K562 (cell line): ENCODE measurements at regions not wholly inside any gene's neighbourhood (a gene's known extent, or its start where the extent isn't known, plus 50 kb on each side); places are given as distances from the start of the nearest gene placed in this dataset.

Source experiments
- ATAC-seq: fragments of 200-7000 bp; cut with Tn5 transposase; 3 replicates; pipeline ENCODE4 v1.9.1; 2020; ENCODE audit warnings: moderate library complexity
- BruUV-seq: library from RNA; stranded (reverse); fragments of 400-500 nt; replicated peaks from 2 replicates; lab custom pipeline; 2021; lab: Mats Ljungman, UMichigan
- CTCF ChIA-PET: fragments of 300-600 bp; formaldehyde crosslinking; extraction: SDS; loops from one replicate; lab custom pipeline; 2021; ENCODE audit warnings: low intra/inter-chr PET ratio; lab: Yijun Ruan, JAX
- POLR2A ChIA-PET: fragments of 300-600, 350-650 bp; sonication (Branson Sonifier 250); formaldehyde crosslinking; extraction: SDS; loops from one replicate; lab custom pipeline; 2021; ENCODE audit warnings: antibody characterized with exemption, inconsistent platforms; lab: Yijun Ruan, JAX
- DNase-seq, 4 experiments: peaks; one replicate each; pipeline versions ENCODE4 v3.0.0 to v3.0.0-alpha.2; 2011 to 2018; ENCODE audit warnings: low spot score in 3 of 4, mixed read lengths in 3 of 4; ENCODE audit errors: extremely low read depth in 1 of 4
- FAIRE-seq: peaks from 2 replicates; lab custom pipeline; 2011; peaks lifted over from hg19 to GRCh38; lab: Jason Lieb, UNC
- H2AFZ ChIP-seq: 2 replicates; pipeline ENCODE4 v1.6.0; 2011; ENCODE audit warnings: low read depth, low read length, control low read depth, inconsistent platforms
- H3K27ac ChIP-seq: fragments of 200-600 bp; 3 replicates; pipeline ENCODE4 v1.8.0; 2011; ENCODE audit warnings: low read depth, mild to moderate bottlenecking, control low read depth, inconsistent platforms, low read length, moderate library complexity, mixed read lengths; ENCODE audit errors: extremely low read depth
- H3K27me3 ChIP-seq, 2 experiments: fragments of 300-600 bp in 1 of 2; 2 replicates in 1 of 2; 3 replicates in 1 of 2; pipeline versions ENCODE4 v1.6.0 to v1.8.0; 2011; ENCODE audit warnings: inconsistent platforms in 2 of 2, low read length in 2 of 2, mild to moderate bottlenecking in 1 of 2, mixed read lengths in 1 of 2, moderate library complexity in 1 of 2; ENCODE audit not compliant: control insufficient read depth in 2 of 2, insufficient read depth in 2 of 2
- H3K36me3 ChIP-seq: fragments of 300-600 bp; 3 replicates; pipeline ENCODE4 v1.8.0; 2011; ENCODE audit warnings: mild to moderate bottlenecking, low read length, inconsistent platforms; ENCODE audit not compliant: control insufficient read depth, insufficient read depth
- H3K4me1 ChIP-seq, 2 experiments: fragments of 200-600 bp in 1 of 2; replicated peaks in 1 of 2; 2 replicates in 1 of 2; 3 replicates in 1 of 2; pipeline versions ENCODE4 v1.5.1 to v1.8.0; 2011; ENCODE audit warnings: inconsistent platforms in 2 of 2, low read length in 2 of 2, mild to moderate bottlenecking in 1 of 2, mixed read lengths in 1 of 2, moderate library complexity in 1 of 2; ENCODE audit not compliant: control insufficient read depth in 2 of 2, insufficient read depth in 2 of 2
- H3K4me2 ChIP-seq: 2 replicates; pipeline ENCODE4 v1.6.1; 2011; ENCODE audit warnings: low read length, control low read depth, inconsistent platforms, mixed read lengths; ENCODE audit not compliant: insufficient read depth
- H3K4me3 ChIP-seq: fragments of 200-600 bp; sonication (generic), shearing (Covaris generic); 2 replicates; pipeline ENCODE4 v1.5.1; 2016; ENCODE audit warnings: control low read depth, inconsistent platforms
- H3K79me2 ChIP-seq: fragments of 200-600 bp; 3 replicates; pipeline ENCODE4 v1.8.0; 2011; ENCODE audit warnings: low read length, inconsistent platforms; ENCODE audit not compliant: control insufficient read depth, insufficient read depth
- H3K9ac ChIP-seq, 2 experiments: 2 replicates each; pipeline versions ENCODE4 v1.6.0 to v1.6.1; 2011; ENCODE audit warnings: low read depth in 2 of 2, low read length in 2 of 2, control low read depth in 1 of 2, inconsistent platforms in 1 of 2, mild to moderate bottlenecking in 1 of 2, mixed read lengths in 1 of 2; ENCODE audit not compliant: insufficient read depth in 1 of 2
- H3K9me1 ChIP-seq: one replicate; pipeline ENCODE4 v1.6.0; 2011; ENCODE audit warnings: inconsistent platforms, mild to moderate bottlenecking, low read length, moderate library complexity; ENCODE audit not compliant: control insufficient read depth, insufficient read depth
- H3K9me3 ChIP-seq: replicated peaks from 2 replicates; pipeline ENCODE4 v1.5.1; 2011; ENCODE audit warnings: low read depth, low read length, inconsistent platforms; ENCODE audit not compliant: control insufficient read depth, insufficient read depth
- H4K20me1 ChIP-seq: replicated peaks from 2 replicates; pipeline ENCODE4 v1.6.1; 2011; ENCODE audit warnings: low read length, inconsistent platforms, mixed read lengths; ENCODE audit not compliant: control insufficient read depth, insufficient read depth
- CEBPG ChIP-seq, 3 experiments: fragments of 200-800 bp in 1 of 3; sonication (Bioruptor generic) in 1 of 3; sonication (generic) in 1 of 3; formaldehyde crosslinking in 1 of 3; IDR thresholded peaks in 2 of 3; conservative IDR thresholded peaks in 1 of 3; 2 replicates each; pipeline versions ENCODE4 v1.6.1 to v1.8.0; 2016 to 2022; ENCODE audit warnings: missing compliant biosample characterization in 2 of 3, missing genetic modification characterization in 2 of 3, mild to moderate bottlenecking in 1 of 3, missing genetic modification reagents in 1 of 3
- ETV1 ChIP-seq: fragments of 450-650 bp; conservative IDR thresholded peaks from 2 replicates; pipeline ENCODE4 v1.6.1; 2016; ENCODE audit warnings: missing genetic modification characterization, control low read depth, low read depth, missing compliant biosample characterization
- PHTF2 ChIP-seq: fragments of 250-450 bp; sonication (Bioruptor Pico); IDR thresholded peaks from 2 replicates; pipeline ENCODE4 v1.5.0; 2021; ENCODE audit warnings: mild to moderate bottlenecking
- ZNF644 ChIP-seq: fragments of 200-800 bp; sonication (Bioruptor generic); IDR thresholded peaks from 2 replicates; pipeline ENCODE4 v1.6.1; 2016; ENCODE audit warnings: low read depth, missing genetic modification characterization, missing compliant biosample characterization
- WGBS: fragments of 100-300 bp; shearing (Covaris generic); methylation state at CpG from one replicate; pipeline ENCODE4 v1.1.6; 2016; ENCODE audit warnings: low coverage, mixed read lengths; ENCODE audit not compliant: insufficient coverage; ENCODE audit errors: missing lambda C conversion rate; 5-methylcytosine and 5-hydroxymethylcytosine counted together
- in situ Hi-C: fragments of 300-500 bp; cut with MboI; formaldehyde crosslinking; loops from 4 replicates; pipeline ENCODE4 v1.15.0; 2018; ENCODE audit warnings: inconsistent platforms, mixed read lengths
- intact Hi-C: fragments of 100-400 bp; cut with micrococcal nuclease; formaldehyde crosslinking; loops from 2 replicates; pipeline ENCODE4 v1.14.2; 2022
- TF ChIP-seq, protein P1 (sequence below): sonication (generic); formaldehyde crosslinking; IDR thresholded peaks from 2 replicates; pipeline ENCODE4 v1.8.1; 2023; ENCODE audit warnings: missing genetic modification reagents, mild to moderate bottlenecking, borderline replicate concordance
- TF ChIP-seq, protein P2 (sequence below), 2 experiments: fragments of 450-650 bp; formaldehyde crosslinking in 1 of 2; IDR thresholded peaks; 2 replicates each; pipeline versions ENCODE4 v1.4.0 to v1.6.1; 2014 to 2020; ENCODE audit warnings: mild to moderate bottlenecking in 2 of 2, borderline replicate concordance in 1 of 2, low read depth in 1 of 2
- TF ChIP-seq, protein P3 (sequence below): IDR thresholded peaks from 3 replicates; pipeline ENCODE4 v1.6.1; 2011; ENCODE audit warnings: borderline replicate concordance, mild to moderate bottlenecking; ENCODE audit not compliant: insufficient read length, insufficient read depth

DNA sequence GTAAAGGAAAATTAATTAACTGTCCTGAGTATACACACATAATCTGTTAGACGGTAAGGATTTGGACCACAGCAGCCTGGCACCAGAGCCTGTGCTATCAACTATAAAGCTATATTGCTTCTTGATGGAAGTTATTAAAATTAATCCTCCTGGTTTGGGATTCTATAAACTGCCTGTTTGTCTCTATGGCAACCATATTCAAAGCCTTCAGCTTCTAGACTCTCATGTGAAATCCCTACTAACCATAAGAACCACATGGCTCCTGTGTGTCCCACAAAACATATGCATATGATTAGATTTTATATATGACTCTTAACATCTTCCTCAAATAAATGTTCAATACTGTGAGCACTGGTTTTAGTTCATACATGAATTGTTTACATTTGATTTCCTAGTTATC, 380.8 kb downstream of the ANKRD50 start:
- FAIRE-seq (no peak), DNase-seq (no peak), ATAC-seq (no peak)
- H3K9me1 ChIP-seq: no peaks in the 10 kb centered on the region
- H3K4me1 ChIP-seq: no peaks in the 10 kb centered on the region
- H3K9ac ChIP-seq: no peak overlapping the region
- H3K79me2 ChIP-seq: no peaks in the 10 kb centered on the region
- CTCF ChIA-PET: no interaction called here
- no peak overlapping the region for H3K4me2 ChIP-seq
- no peaks in the 10 kb centered on the region for H3K27me3 ChIP-seq
- H3K27ac ChIP-seq: no peak overlapping the region
- H3K36me3 ChIP-seq: no peaks in the 10 kb centered on the region
- in situ Hi-C loops: loop anchor here (25.0 kb wide), 1 partner anchor 956 kb away; no protein-coding TSS in a partner anchor
- 6% methylated on average over 1 of the region's 1 CpG for WGBS
- H3K4me3 ChIP-seq: no peak overlapping the region
- no peaks in the 10 kb centered on the region for H3K9me3 ChIP-seq
- POLR2A ChIA-PET: no interaction called here
- H4K20me1 ChIP-seq: no peaks in the 10 kb centered on the region
- BruUV-seq: no TSS peak
- intact Hi-C loops: loop anchor here (10.0 kb wide), 2 partner anchors 383 to 433 kb away; partner anchors contain the start of gene ANKRD50
- no peak overlapping the region for H2AFZ ChIP-seq
- TF ChIP-seq ZNF644 (tag) (no peak), ETV1 (tag) (no peak), CEBPG (CRISPR knock-in tag; IDR thresholded peaks at IDR 0.05) (no peak), CEBPG (tag; conservative IDR thresholded peaks at IDR 0.05 in 1 of 2, IDR thresholded peaks at IDR 0.05 in 1 of 2) (no peak), PHTF2 (CRISPR knock-in tag) (no peak)
- TF ChIP-seq, protein P1, sequence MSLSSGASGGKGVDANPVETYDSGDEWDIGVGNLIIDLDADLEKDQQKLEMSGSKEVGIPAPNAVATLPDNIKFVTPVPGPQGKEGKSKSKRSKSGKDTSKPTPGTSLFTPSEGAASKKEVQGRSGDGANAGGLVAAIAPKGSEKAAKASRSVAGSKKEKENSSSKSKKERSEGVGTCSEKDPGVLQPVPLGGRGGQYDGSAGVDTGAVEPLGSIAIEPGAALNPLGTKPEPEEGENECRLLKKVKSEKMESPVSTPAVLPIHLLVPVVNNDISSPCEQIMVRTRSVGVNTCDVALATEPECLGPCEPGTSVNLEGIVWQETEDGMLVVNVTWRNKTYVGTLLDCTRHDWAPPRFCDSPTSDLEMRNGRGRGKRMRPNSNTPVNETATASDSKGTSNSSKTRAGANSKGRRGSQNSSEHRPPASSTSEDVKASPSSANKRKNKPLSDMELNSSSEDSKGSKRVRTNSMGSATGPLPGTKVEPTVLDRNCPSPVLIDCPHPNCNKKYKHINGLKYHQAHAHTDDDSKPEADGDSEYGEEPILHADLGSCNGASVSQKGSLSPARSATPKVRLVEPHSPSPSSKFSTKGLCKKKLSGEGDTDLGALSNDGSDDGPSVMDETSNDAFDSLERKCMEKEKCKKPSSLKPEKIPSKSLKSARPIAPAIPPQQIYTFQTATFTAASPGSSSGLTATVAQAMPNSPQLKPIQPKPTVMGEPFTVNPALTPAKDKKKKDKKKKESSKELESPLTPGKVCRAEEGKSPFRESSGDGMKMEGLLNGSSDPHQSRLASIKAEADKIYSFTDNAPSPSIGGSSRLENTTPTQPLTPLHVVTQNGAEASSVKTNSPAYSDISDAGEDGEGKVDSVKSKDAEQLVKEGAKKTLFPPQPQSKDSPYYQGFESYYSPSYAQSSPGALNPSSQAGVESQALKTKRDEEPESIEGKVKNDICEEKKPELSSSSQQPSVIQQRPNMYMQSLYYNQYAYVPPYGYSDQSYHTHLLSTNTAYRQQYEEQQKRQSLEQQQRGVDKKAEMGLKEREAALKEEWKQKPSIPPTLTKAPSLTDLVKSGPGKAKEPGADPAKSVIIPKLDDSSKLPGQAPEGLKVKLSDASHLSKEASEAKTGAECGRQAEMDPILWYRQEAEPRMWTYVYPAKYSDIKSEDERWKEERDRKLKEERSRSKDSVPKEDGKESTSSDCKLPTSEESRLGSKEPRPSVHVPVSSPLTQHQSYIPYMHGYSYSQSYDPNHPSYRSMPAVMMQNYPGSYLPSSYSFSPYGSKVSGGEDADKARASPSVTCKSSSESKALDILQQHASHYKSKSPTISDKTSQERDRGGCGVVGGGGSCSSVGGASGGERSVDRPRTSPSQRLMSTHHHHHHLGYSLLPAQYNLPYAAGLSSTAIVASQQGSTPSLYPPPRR (CRISPR knock-in tag): no peak
- TF ChIP-seq, protein P2, sequence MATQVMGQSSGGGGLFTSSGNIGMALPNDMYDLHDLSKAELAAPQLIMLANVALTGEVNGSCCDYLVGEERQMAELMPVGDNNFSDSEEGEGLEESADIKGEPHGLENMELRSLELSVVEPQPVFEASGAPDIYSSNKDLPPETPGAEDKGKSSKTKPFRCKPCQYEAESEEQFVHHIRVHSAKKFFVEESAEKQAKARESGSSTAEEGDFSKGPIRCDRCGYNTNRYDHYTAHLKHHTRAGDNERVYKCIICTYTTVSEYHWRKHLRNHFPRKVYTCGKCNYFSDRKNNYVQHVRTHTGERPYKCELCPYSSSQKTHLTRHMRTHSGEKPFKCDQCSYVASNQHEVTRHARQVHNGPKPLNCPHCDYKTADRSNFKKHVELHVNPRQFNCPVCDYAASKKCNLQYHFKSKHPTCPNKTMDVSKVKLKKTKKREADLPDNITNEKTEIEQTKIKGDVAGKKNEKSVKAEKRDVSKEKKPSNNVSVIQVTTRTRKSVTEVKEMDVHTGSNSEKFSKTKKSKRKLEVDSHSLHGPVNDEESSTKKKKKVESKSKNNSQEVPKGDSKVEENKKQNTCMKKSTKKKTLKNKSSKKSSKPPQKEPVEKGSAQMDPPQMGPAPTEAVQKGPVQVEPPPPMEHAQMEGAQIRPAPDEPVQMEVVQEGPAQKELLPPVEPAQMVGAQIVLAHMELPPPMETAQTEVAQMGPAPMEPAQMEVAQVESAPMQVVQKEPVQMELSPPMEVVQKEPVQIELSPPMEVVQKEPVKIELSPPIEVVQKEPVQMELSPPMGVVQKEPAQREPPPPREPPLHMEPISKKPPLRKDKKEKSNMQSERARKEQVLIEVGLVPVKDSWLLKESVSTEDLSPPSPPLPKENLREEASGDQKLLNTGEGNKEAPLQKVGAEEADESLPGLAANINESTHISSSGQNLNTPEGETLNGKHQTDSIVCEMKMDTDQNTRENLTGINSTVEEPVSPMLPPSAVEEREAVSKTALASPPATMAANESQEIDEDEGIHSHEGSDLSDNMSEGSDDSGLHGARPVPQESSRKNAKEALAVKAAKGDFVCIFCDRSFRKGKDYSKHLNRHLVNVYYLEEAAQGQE (IDR thresholded peaks at IDR 0.05; ENCODE audit: borderline replicate concordance): no peak
- TF ChIP-seq, protein P2 (CRISPR knock-in tag; IDR thresholded peaks at IDR 0.05; ENCODE audit: low read depth): no peak
- TF ChIP-seq, protein P3, sequence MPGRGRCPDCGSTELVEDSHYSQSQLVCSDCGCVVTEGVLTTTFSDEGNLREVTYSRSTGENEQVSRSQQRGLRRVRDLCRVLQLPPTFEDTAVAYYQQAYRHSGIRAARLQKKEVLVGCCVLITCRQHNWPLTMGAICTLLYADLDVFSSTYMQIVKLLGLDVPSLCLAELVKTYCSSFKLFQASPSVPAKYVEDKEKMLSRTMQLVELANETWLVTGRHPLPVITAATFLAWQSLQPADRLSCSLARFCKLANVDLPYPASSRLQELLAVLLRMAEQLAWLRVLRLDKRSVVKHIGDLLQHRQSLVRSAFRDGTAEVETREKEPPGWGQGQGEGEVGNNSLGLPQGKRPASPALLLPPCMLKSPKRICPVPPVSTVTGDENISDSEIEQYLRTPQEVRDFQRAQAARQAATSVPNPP: no peak
